ENCODE measurements at regions not wholly inside any gene's neighbourhood (a gene's known extent, or its start where the extent isn't known, plus 50 kb on each side); places are given as distances from the start of the nearest gene placed in this dataset.

DNA sequence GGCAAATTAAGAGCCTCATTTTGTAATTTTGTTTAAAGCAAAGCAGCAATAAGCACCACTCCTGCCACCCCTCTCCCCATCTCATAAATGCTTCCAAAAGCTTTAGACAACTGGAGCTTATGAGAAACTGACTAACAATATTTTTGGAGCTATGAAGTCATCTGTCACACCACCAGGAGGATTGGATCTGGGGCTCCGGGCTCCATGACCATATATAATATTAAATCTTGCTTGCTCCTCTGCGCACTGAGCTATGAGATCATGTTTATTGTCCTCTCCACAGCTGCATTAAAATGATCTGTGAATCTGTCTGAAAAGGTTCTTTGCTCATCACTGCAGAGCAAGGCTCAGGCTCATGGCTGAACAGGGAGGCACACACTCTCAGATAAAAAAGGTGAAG lies 323.7 kb downstream of the ZNF621 start:
- H3K36me3 Mint-ChIP-seq: no peaks in the 10 kb centered on the region
- H3K27ac Mint-ChIP-seq: no peak overlapping the region
- no peaks in the 10 kb centered on the region for H3K4me1 Mint-ChIP-seq (ENCODE audit: low read depth)
- no peak overlapping the region for H3K4me3 Mint-ChIP-seq
- H3K9me3 Mint-ChIP-seq (ENCODE audit: low read depth): no peaks in the 10 kb centered on the region
- H3K27me3 Mint-ChIP-seq: no peaks in the 10 kb centered on the region

DNA sequence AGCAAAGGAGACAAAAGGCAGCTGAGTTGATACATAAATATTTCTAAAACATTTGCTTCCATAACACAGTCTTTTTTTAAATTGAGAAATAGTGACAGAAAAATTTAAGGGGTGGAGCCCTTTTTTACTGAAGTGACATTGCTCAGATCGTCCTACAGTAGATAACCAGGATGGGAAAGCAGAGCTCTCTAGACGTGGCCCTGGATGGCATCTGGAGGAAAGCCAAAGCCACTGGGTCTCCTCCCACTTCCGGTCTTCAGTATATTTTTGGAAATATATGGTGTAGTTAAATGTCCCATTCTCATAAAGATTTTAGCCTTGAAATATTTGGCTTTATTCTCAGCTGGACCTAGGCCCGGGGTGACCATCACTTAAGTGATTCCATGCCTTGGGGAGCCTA lies 326.1 kb downstream of the ZNF621 start:
- H3K27me3 Mint-ChIP-seq: no peaks in the 10 kb centered on the region

DNA sequence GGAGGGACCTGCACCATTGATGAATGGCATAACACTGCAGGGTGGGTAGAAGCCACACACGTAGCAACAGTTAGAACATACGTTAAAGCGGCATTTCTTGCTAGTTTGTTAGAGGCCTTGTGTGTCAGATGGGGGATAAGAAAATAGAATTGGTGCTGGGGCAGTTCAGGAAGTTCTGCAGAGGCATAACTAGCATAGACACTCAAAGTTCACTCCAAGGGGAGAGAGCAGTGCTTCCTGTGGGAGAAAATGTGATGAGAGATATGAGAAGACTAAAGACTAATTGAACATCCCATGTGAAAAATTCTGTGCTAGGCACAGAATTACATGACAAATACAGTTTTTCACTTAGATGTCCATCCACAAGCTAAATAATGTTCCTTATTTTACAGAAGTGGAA lies 327.1 kb downstream of the ZNF621 start:
- H3K4me1 Mint-ChIP-seq (ENCODE audit: low read depth): no peaks in the 10 kb centered on the region
- H3K36me3 Mint-ChIP-seq: no peaks in the 10 kb centered on the region
- H3K9me3 Mint-ChIP-seq (ENCODE audit: low read depth): no peaks in the 10 kb centered on the region
- H3K4me3 Mint-ChIP-seq: no peak overlapping the region
- no peak overlapping the region for H3K27ac Mint-ChIP-seq
- H3K27me3 Mint-ChIP-seq: no peaks in the 10 kb centered on the region

More for the DNA sequence above, 326.1 kb downstream of the ZNF621 start:
- Mint-ChIP-seq H3K9me3 (ENCODE audit: low read depth) (no peaks in the 10 kb centered on the region), H3K27ac (no peak overlapping the region), H3K4me1 (ENCODE audit: low read depth) (no peaks in the 10 kb centered on the region), H3K36me3 (no peaks in the 10 kb centered on the region), H3K4me3 (no peak overlapping the region)

DNA sequence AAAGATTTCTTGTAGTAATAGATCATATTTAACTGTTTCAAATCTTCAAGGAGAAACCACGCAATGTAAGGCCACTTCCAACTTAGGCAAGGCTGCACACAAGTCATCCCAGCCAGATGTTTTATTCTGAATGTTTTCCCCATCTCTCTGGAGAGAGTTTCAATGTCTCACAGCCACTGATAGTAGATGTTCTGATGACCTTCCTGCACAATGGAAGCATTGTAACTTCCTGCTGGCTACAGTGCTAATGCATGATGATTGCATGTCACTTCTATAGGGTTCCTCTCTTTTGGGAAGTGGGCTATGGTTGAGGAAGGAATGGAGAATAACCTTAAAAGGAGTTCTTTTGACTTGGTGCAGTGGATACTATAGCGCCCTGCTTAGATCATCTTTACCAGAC lies 328.0 kb downstream of the ZNF621 start:
- H3K27ac Mint-ChIP-seq: no peak overlapping the region
- H3K27me3 Mint-ChIP-seq: no peaks in the 10 kb centered on the region
- H3K36me3 Mint-ChIP-seq: no peaks in the 10 kb centered on the region
- H3K9me3 Mint-ChIP-seq (ENCODE audit: low read depth): no peaks in the 10 kb centered on the region
- H3K4me1 Mint-ChIP-seq (ENCODE audit: low read depth): no peaks in the 10 kb centered on the region
- H3K4me3 Mint-ChIP-seq: no peak overlapping the region

DNA sequence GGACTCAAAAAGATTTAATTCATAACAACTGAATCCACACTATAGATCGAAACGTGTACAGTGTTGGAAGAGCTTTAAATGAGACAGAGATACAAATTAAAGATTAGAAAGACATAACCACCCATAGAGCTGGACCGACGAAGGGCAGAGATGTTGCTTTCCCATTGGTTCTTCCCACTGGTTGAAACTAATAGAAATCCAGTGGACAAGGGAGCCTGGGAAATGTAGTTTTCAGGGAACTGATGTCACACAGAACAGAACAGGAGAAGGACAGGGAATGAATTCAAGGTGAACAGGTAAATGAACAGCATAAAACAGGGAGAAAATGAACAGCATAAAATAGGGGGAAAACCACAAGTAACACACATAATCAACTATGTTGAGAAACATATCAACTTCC lies 328.7 kb downstream of the ZNF621 start:
- Mint-ChIP-seq H3K36me3 (no peaks in the 10 kb centered on the region), H3K27ac (no peak overlapping the region), H3K9me3 (ENCODE audit: low read depth) (no peaks in the 10 kb centered on the region), H3K4me1 (ENCODE audit: low read depth) (no peaks in the 10 kb centered on the region), H3K4me3 (no peak overlapping the region), H3K27me3 (no peaks in the 10 kb centered on the region)

DNA sequence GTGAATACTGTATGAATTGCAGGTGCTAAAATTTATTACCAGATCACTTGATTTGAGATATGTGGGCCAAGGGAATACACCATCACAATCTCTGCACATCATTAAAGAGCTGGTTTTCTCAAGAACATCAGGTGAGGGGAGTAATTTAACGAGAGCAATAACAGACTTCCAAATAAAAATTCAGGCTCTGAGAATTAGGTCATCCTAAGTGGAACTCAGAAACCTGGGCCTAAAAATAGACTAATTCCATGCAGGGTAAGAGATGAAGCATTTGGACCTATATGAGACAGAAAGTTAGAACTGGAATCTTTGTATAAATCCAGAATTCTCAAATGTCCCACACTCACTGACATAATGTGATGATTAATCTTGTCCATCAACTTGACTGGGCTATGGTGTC lies 331.1 kb downstream of the ZNF621 start:
- Mint-ChIP-seq H3K9me3 (ENCODE audit: low read depth) (no peaks in the 10 kb centered on the region), H3K36me3 (no peaks in the 10 kb centered on the region)

DNA sequence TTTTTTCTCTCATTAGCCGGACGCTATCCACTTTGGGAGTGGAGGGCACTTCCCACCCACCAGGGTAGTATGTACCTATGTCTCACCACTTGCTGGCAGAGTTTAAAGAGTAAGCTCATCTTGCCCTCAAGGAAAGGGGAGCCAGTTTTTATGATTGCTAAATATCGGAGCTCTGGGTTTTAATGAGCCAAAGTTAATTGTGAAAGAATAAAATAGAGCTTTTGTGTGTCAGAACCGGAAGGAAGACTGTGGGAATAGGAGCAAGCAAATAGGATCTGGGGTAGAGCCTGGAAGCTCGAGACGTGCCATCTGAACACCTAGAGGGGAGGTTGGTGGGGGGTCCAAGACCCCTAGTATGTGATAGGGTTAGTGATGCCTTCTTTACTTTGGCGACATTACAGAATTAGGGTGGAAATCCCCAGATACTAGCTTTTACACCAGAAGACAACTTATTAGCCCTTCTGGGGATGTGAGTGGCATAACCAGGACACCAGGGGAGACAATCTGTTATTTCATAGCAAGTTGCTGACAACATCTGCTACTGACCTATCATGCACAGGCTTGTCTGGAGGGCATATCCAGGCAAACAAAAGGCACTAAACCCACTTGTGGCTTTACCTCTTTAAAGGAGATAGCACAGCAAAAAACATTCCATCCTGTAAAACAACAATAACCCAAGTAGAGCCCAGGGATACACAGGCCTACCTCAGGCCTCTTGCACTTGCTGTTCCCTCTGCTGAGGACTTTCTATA lies 333.8 kb downstream of the ZNF621 start:
- no peak overlapping the region for H3K4me3 Mint-ChIP-seq
- H3K27me3 Mint-ChIP-seq: peaks cover 2% of the 10 kb centered on the region
- H3K27ac Mint-ChIP-seq: no peak overlapping the region
- no peaks in the 10 kb centered on the region for H3K4me1 Mint-ChIP-seq (ENCODE audit: low read depth)
- H3K9me3 Mint-ChIP-seq (ENCODE audit: low read depth): no peaks in the 10 kb centered on the region
- H3K36me3 Mint-ChIP-seq: no peaks in the 10 kb centered on the region

More for the DNA sequence above, 331.1 kb downstream of the ZNF621 start:
- Mint-ChIP-seq H3K27me3 (no peaks in the 10 kb centered on the region), H3K4me3 (no peak overlapping the region), H3K27ac (no peak overlapping the region), H3K4me1 (ENCODE audit: low read depth) (no peaks in the 10 kb centered on the region)

DNA sequence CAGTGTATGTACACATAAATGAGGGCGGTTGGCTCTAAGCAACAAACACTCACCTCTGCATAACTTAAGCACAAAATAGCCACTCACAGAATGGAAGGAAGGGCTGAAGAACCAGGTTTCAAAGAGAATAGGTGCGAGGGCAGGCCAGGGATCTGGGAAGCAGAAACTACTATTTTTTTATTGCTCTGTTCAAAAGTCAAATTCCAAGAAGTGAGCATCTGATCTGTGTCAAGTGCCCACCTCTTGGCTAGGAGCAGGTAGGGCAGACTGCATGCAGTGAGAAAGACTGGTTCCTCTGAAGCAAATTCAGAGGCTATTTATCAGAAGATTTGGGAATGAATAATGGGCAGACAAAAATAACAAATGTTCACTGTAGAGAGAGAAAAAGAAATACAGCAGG lies 336.4 kb upstream of the CTNNB1 start:
- Mint-ChIP-seq H3K27me3 (peaks cover 4% of the 10 kb centered on the region), H3K27ac (no peak overlapping the region), H3K36me3 (no peaks in the 10 kb centered on the region), H3K4me1 (ENCODE audit: low read depth) (no peaks in the 10 kb centered on the region), H3K4me3 (no peak overlapping the region), H3K9me3 (ENCODE audit: low read depth) (no peaks in the 10 kb centered on the region)

DNA sequence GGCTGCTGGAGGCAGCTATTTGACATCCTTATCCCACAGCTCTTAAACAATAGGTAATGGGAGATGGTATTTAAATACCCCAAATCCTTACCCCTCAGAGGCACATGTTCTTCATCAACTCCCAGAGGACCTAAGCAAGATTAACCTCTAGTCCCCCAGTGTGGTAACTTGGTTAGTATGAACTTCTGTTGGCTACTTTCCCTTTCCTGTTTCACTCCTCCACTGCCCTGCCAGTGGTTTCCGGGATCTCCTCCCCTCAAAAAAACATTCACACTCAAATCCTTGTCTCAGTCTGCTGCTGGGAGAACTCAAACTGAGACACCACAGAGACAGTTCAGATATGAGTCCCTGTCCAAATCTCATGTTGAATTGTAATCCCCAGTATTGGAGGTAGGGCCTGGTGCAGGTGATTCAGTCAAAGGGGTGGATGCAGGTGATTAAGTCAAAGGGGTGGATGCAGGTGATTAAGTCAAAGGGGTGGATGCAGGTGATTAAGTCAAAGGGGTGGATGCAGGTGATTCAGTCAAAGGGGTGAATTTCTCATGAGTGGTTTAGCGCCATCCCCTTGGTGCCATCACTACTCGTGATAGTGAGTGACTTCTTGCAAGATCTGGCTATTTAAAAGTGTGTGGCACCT lies 335.0 kb upstream of the CTNNB1 start:
- H3K9me3 Mint-ChIP-seq (ENCODE audit: low read depth): no peaks in the 10 kb centered on the region
- no peaks in the 10 kb centered on the region for H3K4me1 Mint-ChIP-seq (ENCODE audit: low read depth)
- no peak overlapping the region for H3K4me3 Mint-ChIP-seq
- H3K27ac Mint-ChIP-seq: no peak overlapping the region
- peaks cover 7% of the 10 kb centered on the region for H3K27me3 Mint-ChIP-seq
- no peaks in the 10 kb centered on the region for H3K36me3 Mint-ChIP-seq

DNA sequence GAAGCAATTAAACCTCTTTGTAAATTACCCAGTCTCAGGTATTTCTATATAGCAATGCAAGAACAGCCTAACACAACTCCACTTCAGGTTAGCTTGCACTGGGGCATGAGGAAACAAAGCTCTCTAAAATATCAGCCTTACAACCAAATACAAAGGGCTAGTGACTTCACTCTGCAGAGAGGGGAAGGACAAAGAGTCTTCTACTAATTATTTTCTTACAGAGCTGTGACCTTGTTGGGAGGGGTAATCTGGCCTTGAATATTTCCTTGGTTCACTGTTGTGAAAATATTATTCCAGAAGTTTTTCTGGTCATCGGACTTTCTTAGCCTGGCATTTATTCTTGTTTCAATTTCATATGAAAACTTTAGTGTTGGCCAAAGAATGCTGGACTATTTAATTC lies 334.4 kb upstream of the CTNNB1 start:
- no peaks in the 10 kb centered on the region for H3K4me1 Mint-ChIP-seq (ENCODE audit: low read depth)
- H3K27me3 Mint-ChIP-seq: peaks cover 7% of the 10 kb centered on the region
- no peak overlapping the region for H3K4me3 Mint-ChIP-seq
- no peaks in the 10 kb centered on the region for H3K36me3 Mint-ChIP-seq
- H3K9me3 Mint-ChIP-seq (ENCODE audit: low read depth): no peaks in the 10 kb centered on the region
- H3K27ac Mint-ChIP-seq: no peak overlapping the region

DNA sequence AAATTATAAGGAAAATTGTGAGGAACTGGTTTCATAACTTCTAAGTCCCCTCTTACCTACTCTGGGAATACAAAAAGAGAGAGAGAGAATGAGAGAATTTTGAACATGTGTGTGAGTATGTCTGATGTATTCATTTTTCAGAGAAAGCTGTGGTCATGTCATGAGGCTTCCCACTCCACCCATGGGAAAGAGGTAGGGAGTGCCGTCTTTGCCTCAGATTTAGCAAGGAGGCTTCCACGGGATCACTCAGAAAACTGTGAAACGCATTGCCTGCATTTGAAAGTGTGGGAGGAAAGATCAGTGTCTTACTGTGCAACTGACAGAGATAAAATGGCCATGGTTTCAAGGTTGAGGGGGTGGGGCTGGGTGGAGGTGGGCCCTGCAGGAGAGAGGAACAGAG lies 331.5 kb upstream of the CTNNB1 start:
- H3K4me3 Mint-ChIP-seq: no peak overlapping the region
- H3K27ac Mint-ChIP-seq: no peak overlapping the region
- no peaks in the 10 kb centered on the region for H3K36me3 Mint-ChIP-seq
- H3K9me3 Mint-ChIP-seq (ENCODE audit: low read depth): no peaks in the 10 kb centered on the region
- H3K27me3 Mint-ChIP-seq: peaks cover 7% of the 10 kb centered on the region
- no peaks in the 10 kb centered on the region for H3K4me1 Mint-ChIP-seq (ENCODE audit: low read depth)

DNA sequence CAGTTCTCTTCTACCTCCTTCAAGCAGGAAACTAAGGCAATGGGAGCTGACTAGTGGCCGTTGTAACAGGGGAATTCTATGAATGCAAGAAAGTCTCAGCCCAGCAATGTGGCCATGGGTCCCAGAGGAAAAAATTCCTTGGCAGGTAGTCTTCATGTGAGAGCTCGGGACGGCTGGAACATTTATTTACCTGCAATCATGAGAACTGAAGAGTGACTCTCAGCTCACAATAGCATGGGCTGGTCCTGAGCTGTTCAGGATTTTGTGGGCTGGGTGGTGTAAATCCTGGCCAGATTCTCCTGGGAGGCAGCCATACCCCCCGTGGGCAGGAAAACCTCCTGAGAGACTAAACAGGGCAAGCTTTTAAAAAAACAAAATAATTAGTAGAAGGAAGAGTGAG lies 330.3 kb upstream of the CTNNB1 start:
- Mint-ChIP-seq H3K4me3 (no peak overlapping the region), H3K4me1 (ENCODE audit: low read depth) (no peaks in the 10 kb centered on the region), H3K9me3 (ENCODE audit: low read depth) (no peaks in the 10 kb centered on the region), H3K27ac (no peak overlapping the region), H3K36me3 (no peaks in the 10 kb centered on the region), H3K27me3 (peaks cover 3% of the 10 kb centered on the region)

DNA sequence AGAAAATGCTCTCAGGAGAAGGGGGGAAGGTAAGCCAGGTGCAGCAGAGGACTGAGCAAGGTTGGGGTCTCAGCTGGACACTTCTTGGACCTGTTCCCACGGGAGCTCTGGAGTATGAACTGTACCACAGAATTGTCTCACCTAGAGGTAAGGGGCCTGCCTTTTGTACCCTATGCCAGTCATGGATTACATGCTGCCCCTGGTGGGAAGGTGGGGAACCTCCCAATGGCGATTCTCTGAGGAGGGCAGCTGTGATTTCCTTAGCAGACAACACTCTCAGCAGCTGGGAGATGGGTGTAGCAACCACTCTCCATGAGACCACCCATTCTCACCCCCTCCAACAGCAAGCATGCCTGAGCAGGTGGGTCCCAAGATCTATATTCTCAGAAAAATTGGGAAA lies 329.4 kb upstream of the CTNNB1 start:
- Mint-ChIP-seq H3K4me1 (ENCODE audit: low read depth) (no peaks in the 10 kb centered on the region), H3K9me3 (ENCODE audit: low read depth) (no peaks in the 10 kb centered on the region), H3K36me3 (no peaks in the 10 kb centered on the region), H3K4me3 (no peak overlapping the region), H3K27me3 (peaks cover 3% of the 10 kb centered on the region), H3K27ac (no peak overlapping the region)

DNA sequence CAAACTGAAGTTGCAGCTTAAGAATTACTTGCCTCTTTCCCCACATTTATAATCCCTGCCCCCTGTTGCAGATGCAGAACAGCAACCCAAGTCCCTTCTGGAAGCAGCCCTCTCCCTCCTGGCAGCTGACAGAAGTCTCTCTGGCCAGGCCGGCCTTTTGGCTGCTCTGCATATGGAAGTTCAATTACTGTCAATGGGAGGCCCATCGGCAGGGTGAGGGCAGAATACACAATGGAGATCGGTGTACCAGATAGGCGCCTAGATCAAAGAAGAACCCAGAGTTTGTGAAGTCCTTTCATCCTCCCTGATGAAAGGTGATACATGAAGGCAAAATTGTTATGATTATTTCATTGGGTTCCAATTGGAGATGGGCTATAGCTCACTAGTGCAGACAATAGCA lies 327.9 kb upstream of the CTNNB1 start:
- peaks cover 3% of the 10 kb centered on the region for H3K27me3 Mint-ChIP-seq
- H3K4me1 Mint-ChIP-seq (ENCODE audit: low read depth): no peaks in the 10 kb centered on the region
- H3K4me3 Mint-ChIP-seq: no peak overlapping the region
- H3K36me3 Mint-ChIP-seq: no peaks in the 10 kb centered on the region
- H3K9me3 Mint-ChIP-seq (ENCODE audit: low read depth): no peaks in the 10 kb centered on the region
- H3K27ac Mint-ChIP-seq: no peak overlapping the region

DNA sequence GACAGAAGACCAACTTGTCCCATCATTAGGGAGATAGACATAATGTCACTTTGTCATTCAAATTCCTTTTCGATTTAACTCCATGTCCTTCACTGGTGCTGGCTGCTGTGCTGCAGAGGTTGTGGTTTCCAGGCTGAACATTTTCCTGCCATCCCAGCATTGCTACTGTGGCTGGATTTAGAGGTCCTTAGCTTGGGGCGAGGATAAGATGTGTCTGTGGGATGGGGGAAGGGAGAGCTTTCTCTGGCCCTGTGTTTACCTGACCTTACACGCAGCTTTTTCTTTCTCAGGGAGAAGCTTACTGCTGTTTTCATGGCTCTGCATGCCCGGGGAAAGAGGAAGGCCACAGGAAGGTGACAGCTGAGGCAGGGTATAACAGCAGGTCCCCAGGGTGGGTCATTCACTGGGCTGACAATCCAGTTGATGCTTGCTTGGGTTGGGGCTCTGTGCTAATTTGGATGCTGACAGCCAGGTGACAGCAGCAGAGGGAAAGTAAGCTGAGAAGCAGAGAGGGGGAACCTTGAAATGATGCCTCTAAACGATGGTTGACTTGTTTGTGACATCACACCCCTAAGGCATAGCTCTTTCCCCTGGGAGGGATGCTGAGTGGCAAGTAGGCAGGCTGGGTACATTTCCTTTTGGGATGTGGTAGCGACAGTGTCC lies 326.9 kb upstream of the CTNNB1 start:
- H3K9me3 Mint-ChIP-seq (ENCODE audit: low read depth): no peaks in the 10 kb centered on the region
- H3K27ac Mint-ChIP-seq: no peak overlapping the region
- H3K27me3 Mint-ChIP-seq: peaks cover 3% of the 10 kb centered on the region
- H3K4me3 Mint-ChIP-seq: no peak overlapping the region
- H3K4me1 Mint-ChIP-seq (ENCODE audit: low read depth): no peaks in the 10 kb centered on the region
- no peaks in the 10 kb centered on the region for H3K36me3 Mint-ChIP-seq

Data from activated naive CD8-positive, alpha-beta T cell (primary cell).